ENCODE measurements at regions not wholly inside any gene's neighbourhood (a gene's known extent, or its start where the extent isn't known, plus 50 kb on each side); places are given as distances from the start of the nearest gene placed in this dataset.

- H3K4me3 ChIP-seq (ENCODE audit: control insufficient read depth, low read depth, low read length) = no peak overlapping the region
- TF ChIP-seq CTCF (IDR thresholded peaks at IDR 0.05; ENCODE audit: control insufficient read depth, insufficient read depth, low read depth, low read length, missing control alignments) = no peak
- no peak for DNase-seq (ENCODE audit: low read depth)
These were observed 232.0 kb upstream of the NRP1 start for GRCh38 chr10:33566426-33566825.

- H3K4me3 ChIP-seq (ENCODE audit: control insufficient read depth, low read depth, low read length) = no peak overlapping the region
- TF ChIP-seq CTCF (IDR thresholded peaks at IDR 0.05; ENCODE audit: control insufficient read depth, insufficient read depth, low read depth, low read length, missing control alignments) = no peak
- DNase-seq (ENCODE audit: low read depth) = no peak
These were observed 231.5 kb upstream of the NRP1 start for GRCh38 chr10:33566001-33566400.

- no peak overlapping the region for H3K4me3 ChIP-seq (ENCODE audit: control insufficient read depth, low read depth, low read length)
- DNase-seq (ENCODE audit: low read depth) = no peak
- no peak for TF ChIP-seq CTCF (IDR thresholded peaks at IDR 0.05; ENCODE audit: control insufficient read depth, insufficient read depth, low read depth, low read length, missing control alignments)
These were observed 230.8 kb upstream of the NRP1 start for GRCh38 chr10:33565231-33565630.

- DNase-seq (ENCODE audit: low read depth) = peak; percentile 51
- TF ChIP-seq CTCF (IDR thresholded peaks at IDR 0.05; ENCODE audit: control insufficient read depth, insufficient read depth, low read depth, low read length, missing control alignments) = peak; percentile 24
- H3K4me3 ChIP-seq (ENCODE audit: control insufficient read depth, low read depth, low read length) = no peak overlapping the region
These were observed 224.6 kb upstream of the NRP1 start for GRCh38 chr10:33559105-33559504.

GRCh38 chr10:33557313-33557712 lies 222.8 kb upstream of the NRP1 start:
- no peak overlapping the region for H3K4me3 ChIP-seq (ENCODE audit: control insufficient read depth, low read depth, low read length)
- no peak for DNase-seq (ENCODE audit: low read depth)
- TF ChIP-seq CTCF (IDR thresholded peaks at IDR 0.05; ENCODE audit: control insufficient read depth, insufficient read depth, low read depth, low read length, missing control alignments) = no peak

- no peak for TF ChIP-seq CTCF (IDR thresholded peaks at IDR 0.05; ENCODE audit: control insufficient read depth, insufficient read depth, low read depth, low read length, missing control alignments)
- H3K4me3 ChIP-seq (ENCODE audit: control insufficient read depth, low read depth, low read length) = no peak overlapping the region
- DNase-seq (ENCODE audit: low read depth) = no peak
These were observed 222.2 kb upstream of the NRP1 start for GRCh38 chr10:33556620-33557019.

GRCh38 chr10:33556103-33556502 lies 221.6 kb upstream of the NRP1 start:
- no peak overlapping the region for H3K4me3 ChIP-seq (ENCODE audit: control insufficient read depth, low read depth, low read length)
- no peak for TF ChIP-seq CTCF (IDR thresholded peaks at IDR 0.05; ENCODE audit: control insufficient read depth, insufficient read depth, low read depth, low read length, missing control alignments)

More at GRCh38 chr10:33556103-33556502, 221.6 kb upstream of the NRP1 start:
- no peak for DNase-seq (ENCODE audit: low read depth)

Data from AG09309 (cell line).